ENCODE measurements at regions not wholly inside any gene's neighbourhood (a gene's known extent, or its start where the extent isn't known, plus 50 kb on each side); places are given as distances from the start of the nearest gene placed in this dataset.
"Not testable (repeated sequence)": the region's sequence is repeated elsewhere in the genome, so short reads cannot be mapped to it uniquely, and the experiment has no call there.

- no peak for DNase-seq
Measured at GRCh38 chr2:128591022-128591860, 272.6 kb upstream of the HS6ST1 start.

GRCh38 chr2:128591861-128592822 lies 273.5 kb upstream of the HS6ST1 start:
- no peak for DNase-seq

- no peak for DNase-seq
Measured at GRCh38 chr2:128593518-128593878, 274.8 kb upstream of the HS6ST1 start.

GRCh38 chr2:128593879-128594650 lies 275.4 kb upstream of the HS6ST1 start:
- no peak for DNase-seq

- no peak for DNase-seq
Measured at GRCh38 chr2:128594651-128594910, 275.9 kb upstream of the HS6ST1 start.

- DNase-seq: no peak
Measured at GRCh38 chr2:128594953-128595677, 276.4 kb upstream of the HS6ST1 start.

GRCh38 chr2:128595763-128596395 lies 277.2 kb upstream of the HS6ST1 start:
- DNase-seq: no peak

GRCh38 chr2:128596396-128597120 lies 277.9 kb upstream of the HS6ST1 start:
- DNase-seq: no peak

- no peak for DNase-seq
Measured at GRCh38 chr2:128597121-128597762, 278.6 kb upstream of the HS6ST1 start.

- not testable (repeated sequence) for DNase-seq
Measured at GRCh38 chr2:128598260-128598659, 279.6 kb upstream of the HS6ST1 start.

- DNase-seq: no peak
Measured at GRCh38 chr2:128598862-128599441, 280.3 kb upstream of the HS6ST1 start.

- DNase-seq: no peak
Measured at GRCh38 chr2:128599700-128600099, 281.0 kb upstream of the HS6ST1 start.

- no peak for DNase-seq
Measured at GRCh38 chr2:128600581-128601297, 282.1 kb upstream of the HS6ST1 start.

- no peak for DNase-seq
Measured at GRCh38 chr2:128601298-128602037, 282.8 kb upstream of the HS6ST1 start.

GRCh38 chr2:128602038-128602698 lies 283.5 kb upstream of the HS6ST1 start:
- no peak for DNase-seq

- DNase-seq: no peak
Measured at GRCh38 chr2:128602699-128603101, 284.0 kb upstream of the HS6ST1 start.

GRCh38 chr2:128603411-128603924 lies 284.8 kb upstream of the HS6ST1 start:
- no peak for DNase-seq

- no peak for DNase-seq
Measured at GRCh38 chr2:128604045-128604444, 285.4 kb upstream of the HS6ST1 start.

Measured in CD4-positive, alpha-beta T cell treated with Interleukin-4 for 1 hour (primary cell).